ENCODE measurements at regions not wholly inside any gene's neighbourhood (a gene's known extent, or its start where the extent isn't known, plus 50 kb on each side); places are given as distances from the start of the nearest gene placed in this dataset.
"Not testable (repeated sequence)": the region's sequence is repeated elsewhere in the genome, so short reads cannot be mapped to it uniquely, and the experiment has no call there.

GRCh38 chr10:61061923-61062504 is 118.0 kb upstream of the RHOBTB1 start:
- no peak for DNase-seq (ENCODE audit: low read depth in 4 of 4, low spot score in 3 of 4)

GRCh38 chr10:61059636-61060035 is 115.7 kb upstream of the RHOBTB1 start:
- no peak for DNase-seq (ENCODE audit: low read depth in 4 of 4, low spot score in 3 of 4)

GRCh38 chr10:61052469-61053205 is 108.7 kb upstream of the RHOBTB1 start:
- no peak for DNase-seq (ENCODE audit: low read depth in 4 of 4, low spot score in 3 of 4)

GRCh38 chr10:61051344-61051743 is 107.4 kb upstream of the RHOBTB1 start:
- no peak for DNase-seq (ENCODE audit: low read depth in 4 of 4, low spot score in 3 of 4)

GRCh38 chr10:61050120-61050745 is 106.2 kb upstream of the RHOBTB1 start:
- no peak for DNase-seq (ENCODE audit: low read depth in 4 of 4, low spot score in 3 of 4)

- DNase-seq (ENCODE audit: low read depth in 4 of 4, low spot score in 3 of 4), result no peak
These were observed 105.4 kb upstream of the RHOBTB1 start for GRCh38 chr10:61049386-61049785.

- no peak for DNase-seq (ENCODE audit: low read depth in 4 of 4, low spot score in 3 of 4)
These were observed 104.0 kb upstream of the RHOBTB1 start for GRCh38 chr10:61047788-61048560.

GRCh38 chr10:61047081-61047480 is 103.1 kb upstream of the RHOBTB1 start:
- peak in 3 of 4 donors; percentile 16 to 67 (median 48) for DNase-seq (ENCODE audit: low read depth in 4 of 4, low spot score in 3 of 4)

GRCh38 chr10:61045480-61045879 is 101.5 kb upstream of the RHOBTB1 start:
- DNase-seq (ENCODE audit: low read depth in 4 of 4, low spot score in 3 of 4), result not testable (repeated sequence)

- DNase-seq (ENCODE audit: low read depth in 4 of 4, low spot score in 3 of 4), result no peak
These were observed 98.5 kb upstream of the RHOBTB1 start for GRCh38 chr10:61042533-61042932.

- DNase-seq (ENCODE audit: low read depth in 4 of 4, low spot score in 3 of 4), result no peak
These were observed 96.5 kb upstream of the RHOBTB1 start for GRCh38 chr10:61040399-61041016.

GRCh38 chr10:61039868-61040267 is 95.9 kb upstream of the RHOBTB1 start:
- DNase-seq (ENCODE audit: low read depth in 4 of 4, low spot score in 3 of 4), result no peak

GRCh38 chr10:61037261-61037830 is 93.4 kb upstream of the RHOBTB1 start:
- DNase-seq (ENCODE audit: low read depth in 4 of 4, low spot score in 3 of 4), result not testable (repeated sequence)

- DNase-seq (ENCODE audit: low read depth in 4 of 4, low spot score in 3 of 4), result not testable (repeated sequence)
These were observed 92.2 kb upstream of the RHOBTB1 start for GRCh38 chr10:61036148-61036547.

GRCh38 chr10:61031341-61031740 is 87.4 kb upstream of the RHOBTB1 start:
- DNase-seq (ENCODE audit: low read depth in 4 of 4, low spot score in 3 of 4), result no peak

GRCh38 chr10:61029411-61029810 is 85.4 kb upstream of the RHOBTB1 start:
- DNase-seq (ENCODE audit: low read depth in 4 of 4, low spot score in 3 of 4), result no peak

GRCh38 chr10:61028861-61029361 is 84.9 kb upstream of the RHOBTB1 start:
- DNase-seq (ENCODE audit: low read depth in 4 of 4, low spot score in 3 of 4), result no peak

GRCh38 chr10:61024856-61025201 is 80.8 kb upstream of the RHOBTB1 start:
- peak in 1 of 4 donors; percentile 33 for DNase-seq (ENCODE audit: low read depth in 4 of 4, low spot score in 3 of 4)

GRCh38 chr10:61024151-61024855 is 80.3 kb upstream of the RHOBTB1 start:
- no peak for DNase-seq (ENCODE audit: low read depth in 4 of 4, low spot score in 3 of 4)

- DNase-seq (ENCODE audit: low read depth in 4 of 4, low spot score in 3 of 4), result no peak
These were observed 79.1 kb upstream of the RHOBTB1 start for GRCh38 chr10:61023053-61023452.
